Mesothelial cell of epicardium (in vitro differentiated cells): ENCODE measurements at regions not wholly inside any gene's neighbourhood (a gene's known extent, or its start where the extent isn't known, plus 50 kb on each side); places are given as distances from the start of the nearest gene placed in this dataset.

Experiments
- DNase-seq, 2 experiments: peaks; one replicate each; pipeline ENCODE4 v3.0.0; 2021; ENCODE audit warnings: low spot score in 2 of 2; ENCODE audit not compliant: unreplicated experiment in 2 of 2
- H3K27ac Mint-ChIP-seq: 2 replicates; pipeline ENCODE4 v1.8.0; 2021; ENCODE audit warnings: mixed read lengths
- H3K27me3 Mint-ChIP-seq: 2 replicates; pipeline ENCODE4 v1.8.0; 2021; ENCODE audit warnings: low read depth, mixed read lengths
- H3K36me3 Mint-ChIP-seq: 2 replicates; pipeline ENCODE4 v1.8.0; 2021; ENCODE audit warnings: mixed read lengths
- H3K4me1 Mint-ChIP-seq: 2 replicates; pipeline ENCODE4 v1.8.0; 2021; ENCODE audit warnings: mixed read lengths
- H3K4me3 Mint-ChIP-seq: 2 replicates; pipeline ENCODE4 v1.8.0; 2021; ENCODE audit warnings: mild to moderate bottlenecking, moderate library complexity, mixed read lengths
- H3K9me3 Mint-ChIP-seq: 2 replicates; pipeline ENCODE4 v1.8.0; 2021; ENCODE audit warnings: mixed read lengths
- CTCF ChIP-seq: fragments of 200-600 bp; sonication (generic); IDR thresholded peaks from one replicate; pipeline ENCODE4 v1.5.0; 2021; ENCODE audit warnings: antibody characterized with exemption; ENCODE audit not compliant: unreplicated experiment

DNA sequence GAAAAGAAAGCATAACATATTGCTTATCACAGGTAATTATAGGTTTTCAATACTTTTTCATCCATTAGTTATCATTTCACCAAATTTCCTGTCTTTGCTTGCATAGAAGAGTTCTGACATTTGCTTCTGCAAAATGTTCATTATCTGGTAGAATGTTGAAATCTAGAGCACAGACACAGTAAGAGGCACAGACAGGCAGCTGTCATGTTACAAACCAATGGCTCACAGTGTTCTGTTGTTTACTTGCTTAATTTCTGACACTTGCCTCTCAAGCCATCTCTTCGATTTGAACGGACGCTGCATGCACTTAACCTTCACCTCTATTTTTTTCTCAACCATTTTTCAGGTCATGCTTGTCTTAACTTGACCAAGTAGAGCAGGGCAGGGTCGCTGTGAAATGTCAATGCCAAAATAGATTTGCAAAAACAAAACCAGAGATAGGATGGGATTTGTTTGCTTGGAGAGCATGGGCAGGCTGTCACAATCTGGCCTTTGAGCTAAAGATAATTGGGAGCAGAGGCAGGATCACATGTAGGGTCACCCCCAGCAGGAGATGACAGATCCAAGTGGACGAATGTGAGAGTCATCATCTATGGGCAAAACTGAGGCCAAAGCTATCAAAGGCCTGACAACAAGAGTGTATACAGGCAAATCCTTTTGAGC lies 292.3 kb downstream of the SMARCA1 start:
- H3K4me3 Mint-ChIP-seq, result no peak overlapping the region
- peaks cover 40% of the 10 kb centered on the region for H3K9me3 Mint-ChIP-seq
- no peaks in the 10 kb centered on the region for H3K4me1 Mint-ChIP-seq
- no peak for TF ChIP-seq CTCF
- H3K27me3 Mint-ChIP-seq, result no peaks in the 10 kb centered on the region
- H3K36me3 Mint-ChIP-seq, result no peaks in the 10 kb centered on the region
- DNase-seq, result no peak
- H3K27ac Mint-ChIP-seq, result no peak overlapping the region

DNA sequence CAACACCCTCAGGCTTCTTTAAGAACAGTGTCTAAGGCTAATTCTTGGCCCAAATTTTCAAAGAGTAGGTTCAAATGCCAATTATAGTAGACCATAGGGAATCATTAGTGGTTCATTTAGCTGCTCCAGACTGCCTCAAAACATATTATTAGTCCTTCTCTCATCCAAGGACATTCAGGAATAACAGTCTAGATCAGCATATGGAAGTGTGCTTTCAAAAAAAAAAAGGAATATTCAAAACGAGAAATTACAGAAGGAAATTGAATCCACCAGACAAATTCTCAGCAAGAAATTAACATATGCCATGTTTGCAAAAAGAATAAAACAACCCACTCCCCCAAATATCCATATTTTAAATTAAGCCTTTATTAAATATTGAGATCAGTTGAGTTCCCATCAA lies 293.1 kb downstream of the SMARCA1 start:
- Mint-ChIP-seq H3K9me3 (peaks cover 44% of the 10 kb centered on the region), H3K4me3 (no peak overlapping the region), H3K27ac (no peak overlapping the region), H3K4me1 (no peaks in the 10 kb centered on the region), H3K36me3 (no peaks in the 10 kb centered on the region), H3K27me3 (no peaks in the 10 kb centered on the region)
- no peak for TF ChIP-seq CTCF
- no peak for DNase-seq

GRCh38 chrX:129227366-129227765 lies 295.9 kb downstream of the SMARCA1 start:
- H3K4me1 Mint-ChIP-seq, result no peaks in the 10 kb centered on the region
- no peak for TF ChIP-seq CTCF
- H3K27ac Mint-ChIP-seq, result no peak overlapping the region
- H3K27me3 Mint-ChIP-seq, result no peaks in the 10 kb centered on the region
- H3K9me3 Mint-ChIP-seq, result peaks cover 50% of the 10 kb centered on the region
- H3K36me3 Mint-ChIP-seq, result no peaks in the 10 kb centered on the region
- DNase-seq, result no peak
- H3K4me3 Mint-ChIP-seq, result no peak overlapping the region

GRCh38 chrX:129193357-129193756 lies 329.9 kb downstream of the SMARCA1 start:
- no peak for DNase-seq
- H3K27me3 Mint-ChIP-seq, result no peaks in the 10 kb centered on the region
- no peaks in the 10 kb centered on the region for H3K36me3 Mint-ChIP-seq
- H3K9me3 Mint-ChIP-seq, result peaks cover 14% of the 10 kb centered on the region
- TF ChIP-seq CTCF, result no peak
- H3K4me3 Mint-ChIP-seq, result no peak overlapping the region
- no peak overlapping the region for H3K27ac Mint-ChIP-seq
- H3K4me1 Mint-ChIP-seq, result peaks cover 15% of the 10 kb centered on the region

- Mint-ChIP-seq H3K36me3 (no peaks in the 10 kb centered on the region), H3K9me3 (peaks cover 19% of the 10 kb centered on the region), H3K4me3 (no peak overlapping the region), H3K27me3 (no peaks in the 10 kb centered on the region), H3K27ac (no peak overlapping the region), H3K4me1 (peaks cover 9% of the 10 kb centered on the region)
- DNase-seq, result no peak
- no peak for TF ChIP-seq CTCF
Observed at GRCh38 chrX:129188231-129188630, 335.1 kb downstream of the SMARCA1 start.

DNA sequence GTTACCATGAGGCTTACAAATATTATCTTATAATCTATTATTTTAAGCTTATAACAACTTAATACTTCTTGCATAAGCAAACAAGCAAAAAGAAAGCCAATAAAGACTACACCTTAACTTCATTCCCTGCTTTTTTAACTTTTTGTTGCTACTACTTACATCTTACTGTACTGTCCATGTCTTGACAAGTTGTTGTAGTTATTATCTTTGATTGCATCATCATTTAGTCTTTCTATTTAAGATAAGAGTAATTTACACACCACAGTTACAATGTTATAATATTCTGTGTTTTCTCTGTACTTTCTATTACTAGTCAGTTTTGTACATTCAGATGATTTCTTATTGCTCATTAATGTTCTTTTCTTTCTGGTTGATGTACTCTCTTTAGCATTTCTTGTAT lies 346.6 kb downstream of the SMARCA1 start:
- no peaks in the 10 kb centered on the region for H3K4me1 Mint-ChIP-seq
- H3K36me3 Mint-ChIP-seq, result peaks cover 8% of the 10 kb centered on the region
- no peak overlapping the region for H3K27ac Mint-ChIP-seq
- no peak for DNase-seq
- H3K9me3 Mint-ChIP-seq, result peaks cover 64% of the 10 kb centered on the region
- no peak for TF ChIP-seq CTCF
- no peaks in the 10 kb centered on the region for H3K27me3 Mint-ChIP-seq
- H3K4me3 Mint-ChIP-seq, result no peak overlapping the region
